ENCODE measurements at regions not wholly inside any gene's neighbourhood (a gene's known extent, or its start where the extent isn't known, plus 50 kb on each side); places are given as distances from the start of the nearest gene placed in this dataset.

DNA sequence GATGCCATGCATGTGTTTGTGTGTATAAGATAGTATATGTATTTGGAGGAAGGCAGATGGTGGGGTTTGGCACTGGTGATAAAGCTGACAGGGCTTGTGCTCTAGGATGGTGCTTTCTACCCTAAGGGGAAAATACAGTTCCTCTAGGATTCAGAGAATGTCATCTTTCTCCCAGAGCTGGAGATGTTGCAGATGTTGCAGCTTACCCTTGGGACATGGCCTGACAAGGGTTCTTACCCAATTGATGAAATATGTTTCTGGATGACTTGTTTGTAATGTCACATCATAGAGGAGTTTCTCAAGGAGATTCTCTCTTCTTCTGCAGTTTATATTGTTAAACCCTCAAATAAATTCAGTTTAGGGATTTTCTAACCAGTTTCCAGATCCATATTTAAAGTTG lies 52.5 kb upstream of the PITX2 start:
- DNase-seq: no peak
- ATAC-seq: no peak

DNA sequence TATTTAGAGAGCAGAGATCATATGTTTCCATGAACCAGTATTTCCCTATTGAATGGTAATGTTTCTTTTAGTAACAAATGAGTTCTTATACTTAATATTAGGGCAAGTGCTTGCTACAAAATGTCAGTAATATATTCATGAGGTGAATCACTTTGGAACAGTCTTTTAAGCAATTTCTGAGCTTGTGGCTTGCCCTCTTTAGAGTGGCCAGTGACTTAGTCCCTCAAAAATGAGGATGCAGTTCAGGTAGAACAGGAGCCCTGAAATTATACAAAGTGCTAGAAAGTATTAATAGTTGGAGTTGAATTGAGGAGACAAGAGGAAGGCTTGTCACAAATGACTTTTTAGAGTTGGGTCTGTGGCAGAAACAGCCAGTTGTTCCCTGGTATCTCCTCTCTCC lies 53.4 kb upstream of the PITX2 start:
- no peak for DNase-seq

More for the DNA sequence above, 52.5 kb upstream of the PITX2 start:
- Histone ChIP-seq H3K4me3 (no peak overlapping the region), H3K4me1 (no peaks in the 10 kb centered on the region), H3K9me3 (no peaks in the 10 kb centered on the region), H3K27ac (no peak overlapping the region), H3K36me3 (no peaks in the 10 kb centered on the region), H3K27me3 (peaks cover 0 to 13% (median 5%) of the 10 kb centered on the region in 7 donors)
- TF ChIP-seq, protein P1, sequence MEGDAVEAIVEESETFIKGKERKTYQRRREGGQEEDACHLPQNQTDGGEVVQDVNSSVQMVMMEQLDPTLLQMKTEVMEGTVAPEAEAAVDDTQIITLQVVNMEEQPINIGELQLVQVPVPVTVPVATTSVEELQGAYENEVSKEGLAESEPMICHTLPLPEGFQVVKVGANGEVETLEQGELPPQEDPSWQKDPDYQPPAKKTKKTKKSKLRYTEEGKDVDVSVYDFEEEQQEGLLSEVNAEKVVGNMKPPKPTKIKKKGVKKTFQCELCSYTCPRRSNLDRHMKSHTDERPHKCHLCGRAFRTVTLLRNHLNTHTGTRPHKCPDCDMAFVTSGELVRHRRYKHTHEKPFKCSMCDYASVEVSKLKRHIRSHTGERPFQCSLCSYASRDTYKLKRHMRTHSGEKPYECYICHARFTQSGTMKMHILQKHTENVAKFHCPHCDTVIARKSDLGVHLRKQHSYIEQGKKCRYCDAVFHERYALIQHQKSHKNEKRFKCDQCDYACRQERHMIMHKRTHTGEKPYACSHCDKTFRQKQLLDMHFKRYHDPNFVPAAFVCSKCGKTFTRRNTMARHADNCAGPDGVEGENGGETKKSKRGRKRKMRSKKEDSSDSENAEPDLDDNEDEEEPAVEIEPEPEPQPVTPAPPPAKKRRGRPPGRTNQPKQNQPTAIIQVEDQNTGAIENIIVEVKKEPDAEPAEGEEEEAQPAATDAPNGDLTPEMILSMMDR (IDR thresholded peaks at IDR 0.05): no peak
- intact Hi-C loops (cut with DNase I): no loop called here

DNA sequence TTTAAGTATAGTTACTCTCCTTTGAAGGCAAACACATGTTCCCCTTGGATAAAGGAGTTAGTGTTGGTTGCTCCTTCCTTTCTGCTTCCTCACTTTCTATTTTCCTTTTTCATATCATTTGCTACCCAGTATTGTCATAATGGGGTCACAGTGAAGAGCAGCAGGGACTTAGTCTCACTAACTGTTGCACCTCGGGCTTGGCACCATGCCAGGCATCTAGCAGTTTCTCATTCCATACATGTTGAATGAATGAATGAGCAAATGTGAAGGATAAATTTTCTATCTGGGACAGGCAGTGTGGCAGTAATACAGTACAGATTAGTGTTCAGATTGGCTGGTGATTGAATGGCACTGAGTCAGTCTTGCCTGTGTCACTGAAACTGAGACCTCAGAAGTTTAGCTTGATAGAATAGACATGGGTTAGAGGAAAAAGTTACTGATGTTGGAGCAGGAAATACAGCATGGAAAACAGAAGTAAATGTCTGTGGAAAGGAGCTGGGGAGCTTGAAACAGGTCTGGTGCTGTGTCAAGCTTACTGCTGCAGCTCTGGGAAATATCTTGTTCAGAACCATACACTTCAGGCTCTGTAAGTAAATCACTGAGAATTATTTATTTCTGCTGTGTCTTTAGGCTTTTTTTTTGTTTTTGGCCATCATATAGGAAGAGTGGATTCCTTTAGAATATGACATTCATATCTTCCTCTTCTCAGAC lies 55.8 kb upstream of the PITX2 start:
- Histone ChIP-seq H3K9me3 (no peaks in the 10 kb centered on the region), H3K27me3 (peaks cover 0 to 13% (median 5%) of the 10 kb centered on the region in 7 donors), H3K27ac (no peak overlapping the region), H3K36me3 (no peaks in the 10 kb centered on the region), H3K4me3 (no peak overlapping the region), H3K4me1 (no peaks in the 10 kb centered on the region)
- 14 to 22% methylated on average over 1 of the region's 1 CpG for WGBS, 2 donors
- DNase-seq (no peak), ATAC-seq (no peak)
- TF ChIP-seq, protein P1 (IDR thresholded peaks at IDR 0.05): no peak
- intact Hi-C loops (cut with DNase I): no loop called here

More for the DNA sequence above, 53.4 kb upstream of the PITX2 start:
- Histone ChIP-seq H3K27ac (no peak overlapping the region), H3K4me3 (no peak overlapping the region), H3K9me3 (no peaks in the 10 kb centered on the region), H3K4me1 (no peaks in the 10 kb centered on the region), H3K27me3 (peaks cover 0 to 13% (median 5%) of the 10 kb centered on the region in 7 donors), H3K36me3 (no peaks in the 10 kb centered on the region)
- no peak for ATAC-seq
- TF ChIP-seq, protein P1 (IDR thresholded peaks at IDR 0.05): no peak
- intact Hi-C loops (cut with DNase I): no loop called here

DNA sequence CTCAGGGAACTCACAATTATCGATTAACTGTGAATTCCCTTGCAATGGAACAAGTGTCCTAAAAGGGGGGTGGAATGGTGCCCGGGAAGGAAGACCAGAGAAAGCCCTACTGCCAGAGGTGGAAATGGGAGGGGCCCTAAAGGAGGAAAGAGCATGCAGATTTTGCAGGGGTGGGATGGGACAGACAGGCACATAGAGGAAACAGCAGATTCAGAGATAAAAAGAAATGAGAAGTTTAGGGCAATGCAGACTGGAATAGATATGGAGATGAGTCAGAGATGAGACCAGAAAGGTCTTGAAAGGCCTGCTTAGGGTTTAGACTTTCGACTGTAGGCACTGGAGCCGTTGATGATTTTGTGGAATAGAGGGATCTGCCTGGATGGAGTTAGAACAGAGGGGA lies 57.4 kb upstream of the PITX2 start:
- H3K4me3 ChIP-seq: no peak overlapping the region

More for the DNA sequence above, 57.4 kb upstream of the PITX2 start:
- Histone ChIP-seq H3K36me3 (no peaks in the 10 kb centered on the region), H3K27me3 (peaks cover 0 to 13% (median 5%) of the 10 kb centered on the region in 7 donors), H3K9me3 (no peaks in the 10 kb centered on the region), H3K4me1 (no peaks in the 10 kb centered on the region), H3K27ac (no peak overlapping the region)
- WGBS, 2 donors: 57 to 58% methylated on average over 4 of the region's 4 CpGs
- no peak for ATAC-seq
- TF ChIP-seq, protein P1 (IDR thresholded peaks at IDR 0.05): no peak
- no peak for DNase-seq
- intact Hi-C loops (cut with DNase I): no loop called here
